ENCODE measurements at regions not wholly inside any gene's neighbourhood (a gene's known extent, or its start where the extent isn't known, plus 50 kb on each side); places are given as distances from the start of the nearest gene placed in this dataset.

- Histone ChIP-seq H3K27ac (no peak overlapping the region), H3K27me3 (replicated peaks) (no peaks in the 10 kb centered on the region), H3K4me3 (ENCODE audit: low read depth, low read length) (no peak overlapping the region), H3K36me3 (replicated peaks) (no peaks in the 10 kb centered on the region)
- in situ Hi-C loops (cut with HindIII; ENCODE audit: low pct_ligation_motif_present, low sequenced_read_pairs), result no loop called here
- no peak for TF ChIP-seq CTCF (IDR thresholded peaks at IDR 0.05; ENCODE audit: low read depth, low read length, missing control alignments)
- DNase-seq, result no peak
Observed at GRCh38 chr6:138662471-138662870, 111.1 kb upstream of the CCDC28A start.

GRCh38 chr6:138663892-138664291 is 109.7 kb upstream of the CCDC28A start:
- H3K4me3 ChIP-seq (ENCODE audit: low read depth, low read length), result no peak overlapping the region
- H3K36me3 ChIP-seq (replicated peaks), result no peaks in the 10 kb centered on the region
- no peak for TF ChIP-seq CTCF (IDR thresholded peaks at IDR 0.05; ENCODE audit: low read depth, low read length, missing control alignments)
- in situ Hi-C loops (cut with HindIII; ENCODE audit: low pct_ligation_motif_present, low sequenced_read_pairs), result no loop called here
- no peak for DNase-seq
- no peaks in the 10 kb centered on the region for H3K27me3 ChIP-seq (replicated peaks)
- H3K27ac ChIP-seq, result no peak overlapping the region

- no peak for TF ChIP-seq CTCF (IDR thresholded peaks at IDR 0.05; ENCODE audit: low read depth, low read length, missing control alignments)
- Histone ChIP-seq H3K36me3 (replicated peaks) (no peaks in the 10 kb centered on the region), H3K27ac (no peak overlapping the region), H3K27me3 (replicated peaks) (no peaks in the 10 kb centered on the region), H3K4me3 (ENCODE audit: low read depth, low read length) (no peak overlapping the region)
- in situ Hi-C loops (cut with HindIII; ENCODE audit: low pct_ligation_motif_present, low sequenced_read_pairs), result no loop called here
- no peak for DNase-seq
Observed at GRCh38 chr6:138664745-138665144, 108.8 kb upstream of the CCDC28A start.

GRCh38 chr6:138666636-138667035 is 106.9 kb upstream of the CCDC28A start:
- Histone ChIP-seq H3K4me3 (ENCODE audit: low read depth, low read length) (no peak overlapping the region), H3K27me3 (replicated peaks) (no peaks in the 10 kb centered on the region), H3K36me3 (replicated peaks) (no peaks in the 10 kb centered on the region), H3K27ac (peak overlapping the region; percentile 19)
- TF ChIP-seq CTCF (IDR thresholded peaks at IDR 0.05; ENCODE audit: low read depth, low read length, missing control alignments), result no peak
- peak; percentile 25 for DNase-seq
- in situ Hi-C loops (cut with HindIII; ENCODE audit: low pct_ligation_motif_present, low sequenced_read_pairs), result no loop called here

- in situ Hi-C loops (cut with HindIII; ENCODE audit: low pct_ligation_motif_present, low sequenced_read_pairs), result no loop called here
- no peak overlapping the region for H3K27ac ChIP-seq
- no peak for DNase-seq
- TF ChIP-seq CTCF (IDR thresholded peaks at IDR 0.05; ENCODE audit: low read depth, low read length, missing control alignments), result no peak
- H3K36me3 ChIP-seq (replicated peaks), result no peaks in the 10 kb centered on the region
- no peaks in the 10 kb centered on the region for H3K27me3 ChIP-seq (replicated peaks)
- H3K4me3 ChIP-seq (ENCODE audit: low read depth, low read length), result no peak overlapping the region
Observed at GRCh38 chr6:138667408-138667807, 106.2 kb upstream of the CCDC28A start.

GRCh38 chr6:138671351-138671750 is 102.2 kb upstream of the CCDC28A start:
- no peak for TF ChIP-seq CTCF (IDR thresholded peaks at IDR 0.05; ENCODE audit: low read depth, low read length, missing control alignments)
- no peak overlapping the region for H3K27ac ChIP-seq
- in situ Hi-C loops (cut with HindIII; ENCODE audit: low pct_ligation_motif_present, low sequenced_read_pairs), result no loop called here
- H3K36me3 ChIP-seq (replicated peaks), result no peaks in the 10 kb centered on the region
- no peaks in the 10 kb centered on the region for H3K27me3 ChIP-seq (replicated peaks)
- no peak overlapping the region for H3K4me3 ChIP-seq (ENCODE audit: low read depth, low read length)
- no peak for DNase-seq
